Liver (tissue), 8 donors: ENCODE measurements at regions not wholly inside any gene's neighbourhood (a gene's known extent, or its start where the extent isn't known, plus 50 kb on each side); places are given as distances from the start of the nearest gene placed in this dataset.

Source experiments
- DNase-seq: peaks from one replicate; pipeline ENCODE4 v3.0.0-alpha.2; 2017; ENCODE audit warnings: low spot score
- H3K27ac ChIP-seq, 2 donors: one replicate each; pipeline ENCODE4 v1.7.0; 2013; ENCODE audit warnings: inconsistent platforms in 2 of 2, low read length in 2 of 2, control low read depth in 1 of 2, low read depth in 1 of 2, mild to moderate bottlenecking in 1 of 2
- H3K27me3 ChIP-seq, 4 donors: one replicate each; pipeline versions ENCODE4 v1.6.1 to v1.7.0; 2013; ENCODE audit warnings: low read length in 3 of 4, inconsistent platforms in 1 of 4, mild to moderate bottlenecking in 1 of 4, moderate library complexity in 1 of 4; ENCODE audit not compliant: control insufficient read depth in 4 of 4, insufficient read depth in 4 of 4
- H3K36me3 ChIP-seq, 4 donors: one replicate each; pipeline versions ENCODE4 v1.6.1 to v1.7.0; 2013; ENCODE audit warnings: low read length in 3 of 4, mild to moderate bottlenecking in 3 of 4, low read depth in 1 of 4, moderate library complexity in 1 of 4; ENCODE audit not compliant: control insufficient read depth in 4 of 4, insufficient read depth in 3 of 4
- H3K4me1 ChIP-seq, 4 donors: one replicate each; pipeline versions ENCODE4 v1.6.1 to v1.7.0; 2013; ENCODE audit warnings: low read length in 3 of 4, mild to moderate bottlenecking in 3 of 4, moderate library complexity in 1 of 4; ENCODE audit not compliant: control insufficient read depth in 4 of 4, insufficient read depth in 4 of 4
- H3K4me3 ChIP-seq, 3 donors: one replicate each; pipeline versions ENCODE4 v1.6.1 to v1.7.0; 2013; ENCODE audit warnings: low read length in 3 of 3, control low read depth in 1 of 3, low read depth in 1 of 3, mild to moderate bottlenecking in 1 of 3
- H3K9ac ChIP-seq, 2 donors: one replicate each; pipeline ENCODE4 v1.7.0; 2013; ENCODE audit warnings: low read length in 2 of 2, mild to moderate bottlenecking in 2 of 2, moderate library complexity in 2 of 2, control low read depth in 1 of 2, low read depth in 1 of 2
- H3K9me3 ChIP-seq, 4 donors: one replicate each; pipeline versions ENCODE4 v1.6.1 to v1.7.0; 2013; ENCODE audit warnings: low read length in 3 of 4; ENCODE audit not compliant: control insufficient read depth in 4 of 4
- ATF3 ChIP-seq: IDR thresholded peaks from 2 replicates; pipeline ENCODE4 v1.6.1; 2016; ENCODE audit warnings: antibody characterized with exemption
- CTCF ChIP-seq: fragments of 150-350 bp; IDR thresholded peaks from 2 replicates; pipeline ENCODE4 v1.5.1; 2017; ENCODE audit warnings: improper control_type of control experiment, low read depth, low read length; ENCODE audit not compliant: missing input control
- FOXA1 ChIP-seq: IDR thresholded peaks from 2 replicates; pipeline ENCODE4 v1.6.1; 2016; ENCODE audit warnings: antibody characterized with exemption
- GABPA ChIP-seq, 2 donors: IDR thresholded peaks in 1 of 2; conservative IDR thresholded peaks in 1 of 2; 2 replicates each; pipeline ENCODE4 v1.6.1; 2016; ENCODE audit warnings: antibody characterized with exemption in 2 of 2, mild to moderate bottlenecking in 1 of 2, moderate library complexity in 1 of 2
- JUND ChIP-seq, 2 donors: IDR thresholded peaks; 2 replicates each; pipeline ENCODE4 v1.6.1; 2016; ENCODE audit warnings: antibody characterized with exemption in 2 of 2
- NR2F2 ChIP-seq: IDR thresholded peaks from 2 replicates; pipeline ENCODE4 v1.6.1; 2016; ENCODE audit warnings: antibody characterized with exemption
- RAD21 ChIP-seq, 2 donors: IDR thresholded peaks; 2 replicates each; pipeline ENCODE4 v1.6.1; 2016; ENCODE audit warnings: antibody characterized with exemption in 2 of 2, mild to moderate bottlenecking in 2 of 2
- REST ChIP-seq: IDR thresholded peaks from 2 replicates; pipeline ENCODE4 v1.6.1; 2016; ENCODE audit warnings: antibody characterized with exemption, mild to moderate bottlenecking
- SP1 ChIP-seq: IDR thresholded peaks from 2 replicates; pipeline ENCODE4 v1.6.1; 2018; ENCODE audit warnings: antibody characterized with exemption, mild to moderate bottlenecking
- TAF1 ChIP-seq: conservative IDR thresholded peaks from 2 replicates; pipeline ENCODE4 v1.6.1; 2016; ENCODE audit warnings: antibody characterized with exemption, mild to moderate bottlenecking
- WGBS: extraction: QIAGEN DNeasy Blood & Tissue Kit; methylation state at CpG from one replicate; pipeline ENCODE4 v1.1.7; 2013; 5-methylcytosine and 5-hydroxymethylcytosine counted together
- donor health status: healthy.
- donor health status: healthy.
- donor health status: healthy.
- donor health status: healthy.
- donor health status: healthy.

GRCh38 chr7:51685794-51686193, 369.2 kb upstream of the COBL start:
- Histone ChIP-seq H3K4me1 (no peaks in the 10 kb centered on the region), H3K9me3 (no peaks in the 10 kb centered on the region), H3K27ac (no peak overlapping the region), H3K9ac (no peak overlapping the region), H3K36me3 (no peaks in the 10 kb centered on the region), H3K4me3 (no peak overlapping the region), H3K27me3 (no peaks in the 10 kb centered on the region)
- no peak for DNase-seq
- TF ChIP-seq ATF3 (no peak), REST (no peak)
- 79% methylated on average over 4 of the region's 4 CpGs for WGBS

- no peak for DNase-seq
These were observed 364.2 kb upstream of the COBL start for GRCh38 chr7:51680594-51681399.

More at GRCh38 chr7:51680594-51681399, 364.2 kb upstream of the COBL start:
- WGBS, result 69% methylated on average over 13 of the region's 13 CpGs
- TF ChIP-seq SP1 (no peak), JUND (IDR thresholded peaks at IDR 0.05) (no peak), FOXA1 (no peak), GABPA (IDR thresholded peaks at IDR 0.05 in 1 of 2, conservative IDR thresholded peaks at IDR 0.05 in 1 of 2) (no peak), NR2F2 (no peak), ATF3 (no peak), RAD21 (IDR thresholded peaks at IDR 0.05) (no peak), TAF1 (no peak), CTCF (no peak)
- Histone ChIP-seq H3K4me1 (no peaks in the 10 kb centered on the region), H3K4me3 (no peak overlapping the region), H3K9ac (no peak overlapping the region), H3K27ac (no peak overlapping the region), H3K9me3 (no peaks in the 10 kb centered on the region), H3K36me3 (no peaks in the 10 kb centered on the region), H3K27me3 (no peaks in the 10 kb centered on the region)
